ENCODE measurements at regions not wholly inside any gene's neighbourhood (a gene's known extent, or its start where the extent isn't known, plus 50 kb on each side); places are given as distances from the start of the nearest gene placed in this dataset.

DNA sequence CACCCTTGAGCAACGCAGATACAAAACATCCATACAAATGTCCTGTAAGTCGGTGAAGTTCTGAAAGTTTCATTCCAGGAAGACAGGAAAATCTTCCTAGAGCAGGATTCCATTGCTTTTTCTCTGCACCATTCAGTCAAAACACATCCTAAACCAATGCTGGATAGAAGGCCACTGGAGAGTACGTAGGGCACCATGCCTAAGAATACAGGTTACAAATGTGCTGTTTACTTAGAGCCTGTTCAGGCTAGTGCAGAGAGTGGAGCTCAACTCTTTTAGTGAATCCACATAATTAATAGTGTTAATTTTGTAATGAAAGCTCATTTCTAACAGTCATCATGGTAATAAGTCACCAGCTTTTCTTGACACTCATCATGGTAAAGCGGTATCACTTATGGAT lies 187.6 kb downstream of the NHLRC3 start:
- no peak for DNase-seq
- in situ Hi-C loops (cut with MboI; ENCODE audit: low pct_unique_long_range_greater_than_20kb, low sequenced_read_pairs) = no loop called here

DNA sequence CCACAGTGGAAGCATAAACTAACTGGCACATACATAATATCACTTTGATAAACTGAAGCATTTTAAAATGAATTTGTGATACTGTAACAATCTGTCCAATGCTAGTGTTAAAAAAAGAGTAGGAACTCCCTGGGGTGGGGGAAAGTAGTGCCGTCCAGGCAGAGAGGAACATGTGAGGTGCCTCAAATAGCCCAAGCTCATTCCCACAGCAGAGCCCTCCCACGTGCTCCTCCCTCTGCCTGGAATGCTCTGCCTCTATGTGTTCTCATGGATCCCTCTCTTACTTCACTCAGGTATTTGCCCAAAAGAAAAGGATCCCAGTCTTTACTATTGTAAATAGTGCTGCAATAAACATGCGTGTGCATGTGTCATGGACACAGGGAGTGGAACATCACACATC lies 188.1 kb downstream of the NHLRC3 start:
- no peak for DNase-seq
- in situ Hi-C loops (cut with MboI; ENCODE audit: low pct_unique_long_range_greater_than_20kb, low sequenced_read_pairs) = no loop called here

DNA sequence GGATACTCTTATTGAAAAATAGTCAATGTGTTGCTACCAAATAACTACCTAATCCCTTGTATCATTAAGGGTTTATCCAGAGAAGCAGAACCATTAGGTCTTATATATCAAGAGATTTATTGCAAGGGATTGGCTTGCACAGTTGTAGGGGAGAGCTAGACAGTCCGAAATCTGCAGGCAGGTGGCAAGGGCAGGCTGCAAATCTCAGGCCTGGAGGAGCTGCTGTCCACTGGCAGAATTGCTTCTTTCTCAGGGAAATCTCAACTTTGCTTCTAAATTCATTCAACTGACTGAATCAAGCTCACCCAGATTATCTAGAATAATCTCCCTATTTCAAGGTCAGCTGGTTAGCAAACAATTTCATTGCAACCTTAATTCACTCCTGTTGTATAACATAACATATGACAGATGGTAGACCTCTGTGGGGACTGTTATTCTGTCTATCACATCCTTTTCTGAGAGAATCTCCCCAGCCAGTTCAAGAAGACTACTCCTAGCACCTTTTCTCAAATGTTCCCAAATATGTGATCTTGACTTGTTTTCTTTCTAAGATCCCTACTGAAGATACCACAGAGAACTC lies 194.2 kb downstream of the NHLRC3 start:
- DNase-seq = no peak
- in situ Hi-C loops (cut with MboI; ENCODE audit: low pct_unique_long_range_greater_than_20kb, low sequenced_read_pairs) = no loop called here

DNA sequence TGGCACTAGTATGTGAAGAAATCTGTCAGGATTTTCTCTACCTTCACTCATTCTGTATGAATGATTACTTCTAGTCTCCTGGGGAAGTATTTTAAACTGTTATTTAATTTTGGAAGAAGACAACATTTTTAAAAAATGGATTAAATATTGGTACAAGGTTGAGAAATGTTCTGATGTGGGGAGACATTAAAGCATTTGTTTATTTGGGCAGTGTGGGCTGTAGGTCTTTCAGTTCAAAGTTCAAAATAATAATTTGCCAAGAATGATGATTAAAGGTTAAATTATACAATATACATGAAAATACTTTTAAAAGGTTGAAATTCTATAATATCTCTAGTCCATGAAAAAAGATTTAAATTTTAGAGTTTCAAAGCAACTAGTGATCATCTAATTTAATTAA lies 194.7 kb downstream of the NHLRC3 start:
- DNase-seq = no peak
- in situ Hi-C loops (cut with MboI; ENCODE audit: low pct_unique_long_range_greater_than_20kb, low sequenced_read_pairs) = no loop called here

DNA sequence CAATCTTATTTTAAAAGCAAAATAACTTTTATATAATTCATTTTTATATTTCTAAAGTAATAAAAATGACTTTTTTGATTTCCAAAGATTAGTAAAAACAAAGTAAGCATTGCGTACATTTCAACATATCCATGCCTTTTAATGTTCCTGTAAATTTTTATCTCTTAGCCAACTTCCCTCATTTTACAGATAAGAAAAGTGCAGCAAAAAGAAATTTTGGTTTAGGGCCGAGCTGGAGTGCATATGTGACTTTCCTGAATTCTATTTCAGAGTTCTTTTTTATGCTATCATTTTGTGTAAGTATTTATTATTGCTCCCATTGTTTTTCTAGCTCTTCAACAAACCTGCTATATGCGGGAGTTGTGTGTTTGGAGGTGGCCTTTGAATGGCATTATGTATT lies 195.3 kb downstream of the NHLRC3 start:
- DNase-seq = no peak
- in situ Hi-C loops (cut with MboI; ENCODE audit: low pct_unique_long_range_greater_than_20kb, low sequenced_read_pairs) = no loop called here

DNA sequence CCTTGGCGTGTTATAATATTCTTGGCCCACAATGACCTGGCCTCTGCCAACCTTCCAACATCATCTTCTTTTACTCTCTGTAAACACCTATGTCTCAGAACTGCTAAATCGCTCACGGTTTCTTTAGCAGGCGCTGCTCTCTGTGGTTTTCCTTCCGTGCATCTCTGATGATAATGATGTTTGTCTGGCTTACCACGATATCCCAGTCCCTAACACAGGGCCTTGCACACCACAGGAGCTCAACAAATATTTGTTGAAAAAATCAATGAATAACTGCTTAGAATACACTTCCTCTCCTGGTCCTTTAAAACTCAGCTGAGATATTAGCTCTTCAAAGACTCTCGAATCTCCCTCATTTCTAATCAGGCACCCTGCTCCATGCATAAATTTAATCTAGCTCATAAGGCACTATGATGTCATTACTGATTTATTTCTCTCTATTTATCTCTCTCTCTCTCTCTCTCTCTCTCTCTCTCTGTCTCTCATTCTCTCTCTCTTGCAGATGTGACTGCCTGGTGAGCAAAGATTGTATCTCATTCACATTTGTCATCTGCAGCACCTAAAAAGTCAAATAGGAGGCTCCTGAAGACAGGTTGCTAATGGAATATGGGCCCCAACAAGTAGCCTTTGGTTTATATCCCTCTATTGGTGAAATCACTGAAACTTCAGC lies 206.4 kb downstream of the NHLRC3 start:
- in situ Hi-C loops (cut with MboI; ENCODE audit: low pct_unique_long_range_greater_than_20kb, low sequenced_read_pairs) = no loop called here
- DNase-seq = no peak

DNA sequence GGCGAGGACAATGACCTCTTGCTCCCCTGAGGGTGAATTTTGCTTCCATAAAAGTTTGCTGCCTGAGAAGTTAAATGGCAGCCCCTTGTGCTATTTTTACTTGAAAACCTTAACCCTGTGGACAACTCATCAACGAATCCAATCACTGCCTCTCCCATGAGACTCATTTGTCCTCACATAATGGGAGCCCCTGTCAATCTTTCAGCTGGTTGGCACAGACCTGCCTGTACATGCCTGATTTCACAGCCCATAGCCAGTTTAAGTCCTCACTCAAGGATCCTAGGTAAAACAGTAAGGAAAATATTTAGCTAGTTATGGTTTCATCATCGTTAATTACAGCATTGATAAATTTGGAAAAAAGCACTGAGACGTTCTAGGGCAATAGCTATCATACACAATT lies 207.4 kb downstream of the NHLRC3 start:
- in situ Hi-C loops (cut with MboI; ENCODE audit: low pct_unique_long_range_greater_than_20kb, low sequenced_read_pairs) = no loop called here
- DNase-seq = no peak

DNA sequence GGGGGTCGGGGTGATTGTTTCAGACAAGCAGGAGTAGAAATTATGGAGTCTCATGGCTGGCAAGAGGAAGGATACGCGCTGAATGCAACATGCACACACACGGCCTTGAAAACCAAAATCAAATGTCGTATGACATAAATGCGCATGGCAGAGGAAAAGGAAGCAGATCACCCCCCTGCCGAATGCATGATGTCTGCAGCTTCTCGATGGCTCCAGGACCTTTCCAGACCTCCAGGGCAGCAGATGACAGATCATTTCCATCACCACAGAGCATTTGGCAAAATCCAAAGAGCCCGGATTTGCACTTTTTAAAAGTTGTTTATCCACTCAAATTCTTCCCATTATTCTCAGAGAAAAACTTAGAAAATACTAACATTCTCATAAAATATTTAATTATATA lies 211.7 kb downstream of the NHLRC3 start:
- DNase-seq = no peak
- in situ Hi-C loops (cut with MboI; ENCODE audit: low pct_unique_long_range_greater_than_20kb, low sequenced_read_pairs) = no loop called here

DNA sequence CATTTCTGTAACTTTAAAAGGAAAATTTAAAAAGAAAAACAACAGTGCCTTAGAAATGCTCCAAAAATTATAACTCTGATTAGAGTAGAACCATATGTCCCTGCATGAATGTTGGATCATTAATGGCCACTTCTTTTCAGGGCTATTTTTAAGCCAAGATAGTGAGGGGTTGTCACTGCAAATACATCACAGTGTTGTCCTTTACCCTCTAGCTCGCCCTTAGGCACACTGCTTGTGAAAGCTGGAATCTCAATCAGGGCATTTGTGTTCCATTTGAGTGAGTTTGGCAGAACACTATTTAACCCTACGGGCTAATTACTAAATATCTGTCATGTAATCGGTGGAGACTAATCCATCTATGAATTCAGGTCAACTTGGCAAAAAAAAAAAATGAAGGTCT lies 212.2 kb downstream of the NHLRC3 start:
- in situ Hi-C loops (cut with MboI; ENCODE audit: low pct_unique_long_range_greater_than_20kb, low sequenced_read_pairs) = no loop called here
- DNase-seq = no peak

DNA sequence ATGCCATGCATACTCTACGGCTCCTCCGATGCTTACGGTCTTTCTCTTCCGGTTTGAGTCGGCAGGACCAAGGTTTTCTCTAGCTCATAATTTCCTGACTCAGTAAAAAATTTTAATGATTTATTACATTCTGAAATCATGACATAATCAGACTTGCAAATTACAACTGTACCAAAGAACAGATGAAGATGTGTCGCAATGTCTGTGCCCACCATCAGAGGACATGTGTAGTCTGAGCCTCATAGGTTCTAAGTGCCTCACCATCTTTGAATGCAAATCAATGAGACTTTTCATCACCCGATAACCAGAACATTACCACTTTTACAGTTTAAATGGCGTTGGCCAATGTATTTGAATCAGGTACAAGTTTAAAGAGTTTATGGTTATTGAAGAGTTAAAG lies 213.1 kb downstream of the NHLRC3 start:
- in situ Hi-C loops (cut with MboI; ENCODE audit: low pct_unique_long_range_greater_than_20kb, low sequenced_read_pairs) = no loop called here
- DNase-seq = no peak

DNA sequence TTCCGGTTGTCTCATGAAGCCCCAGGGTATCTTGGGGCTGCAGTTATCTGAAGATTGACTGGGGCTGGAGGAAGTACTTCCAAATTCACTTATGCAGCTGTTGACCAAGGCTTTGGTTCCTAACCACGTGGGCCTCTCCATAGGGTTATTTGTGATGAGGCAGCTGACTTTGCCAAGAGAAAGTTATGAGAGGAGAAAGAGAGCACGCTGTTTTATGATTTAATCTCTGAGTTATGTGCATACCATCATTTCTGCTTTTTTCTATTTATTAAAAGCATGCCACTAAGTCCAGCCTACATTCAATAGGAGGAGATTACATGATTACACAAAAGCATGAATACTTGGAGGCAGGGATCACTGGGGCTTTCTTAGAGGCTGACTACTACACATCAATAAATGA lies 215.5 kb downstream of the NHLRC3 start:
- DNase-seq = no peak
- in situ Hi-C loops (cut with MboI; ENCODE audit: low pct_unique_long_range_greater_than_20kb, low sequenced_read_pairs) = no loop called here

DNA sequence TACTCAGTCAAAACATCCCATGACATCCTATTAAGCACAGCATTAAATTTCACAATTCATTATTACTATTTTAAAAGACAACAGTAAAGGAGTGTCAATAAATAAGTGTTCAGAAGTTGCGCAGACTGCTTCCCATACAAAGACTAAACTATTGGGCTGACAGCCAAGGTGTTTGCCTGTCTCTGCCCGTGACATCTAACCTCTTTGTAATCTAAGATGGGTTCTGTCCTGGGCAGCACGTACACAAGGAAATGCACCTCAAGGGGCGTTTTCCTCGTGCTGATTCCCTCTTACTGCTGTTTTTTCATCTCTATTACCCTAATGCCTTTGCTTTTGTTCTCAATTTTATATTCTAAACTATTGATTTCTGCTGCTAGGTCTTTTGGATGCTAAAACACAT lies 216.3 kb downstream of the NHLRC3 start:
- no peak for DNase-seq
- in situ Hi-C loops (cut with MboI; ENCODE audit: low pct_unique_long_range_greater_than_20kb, low sequenced_read_pairs) = no loop called here

DNA sequence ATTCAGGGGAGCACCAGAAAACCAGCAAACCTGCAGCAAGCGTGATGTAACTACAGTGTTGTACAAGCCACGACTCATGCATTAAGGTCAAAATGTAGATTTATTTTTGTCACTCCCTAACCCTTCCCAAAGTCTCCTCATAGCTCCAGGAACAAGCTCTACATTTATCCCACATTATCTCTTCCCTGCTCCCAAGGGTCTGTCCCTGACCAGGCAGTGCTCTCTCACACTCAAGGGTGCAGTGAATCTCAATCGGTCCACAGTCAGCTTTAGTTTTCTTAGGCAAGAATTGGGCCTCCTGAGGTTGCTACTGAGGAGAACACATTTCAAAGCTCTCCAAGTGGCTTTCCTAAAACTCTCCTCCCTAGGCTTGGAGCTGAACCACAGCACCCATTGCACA lies 219.4 kb downstream of the NHLRC3 start:
- in situ Hi-C loops (cut with MboI; ENCODE audit: low pct_unique_long_range_greater_than_20kb, low sequenced_read_pairs) = no loop called here
- DNase-seq = no peak

DNA sequence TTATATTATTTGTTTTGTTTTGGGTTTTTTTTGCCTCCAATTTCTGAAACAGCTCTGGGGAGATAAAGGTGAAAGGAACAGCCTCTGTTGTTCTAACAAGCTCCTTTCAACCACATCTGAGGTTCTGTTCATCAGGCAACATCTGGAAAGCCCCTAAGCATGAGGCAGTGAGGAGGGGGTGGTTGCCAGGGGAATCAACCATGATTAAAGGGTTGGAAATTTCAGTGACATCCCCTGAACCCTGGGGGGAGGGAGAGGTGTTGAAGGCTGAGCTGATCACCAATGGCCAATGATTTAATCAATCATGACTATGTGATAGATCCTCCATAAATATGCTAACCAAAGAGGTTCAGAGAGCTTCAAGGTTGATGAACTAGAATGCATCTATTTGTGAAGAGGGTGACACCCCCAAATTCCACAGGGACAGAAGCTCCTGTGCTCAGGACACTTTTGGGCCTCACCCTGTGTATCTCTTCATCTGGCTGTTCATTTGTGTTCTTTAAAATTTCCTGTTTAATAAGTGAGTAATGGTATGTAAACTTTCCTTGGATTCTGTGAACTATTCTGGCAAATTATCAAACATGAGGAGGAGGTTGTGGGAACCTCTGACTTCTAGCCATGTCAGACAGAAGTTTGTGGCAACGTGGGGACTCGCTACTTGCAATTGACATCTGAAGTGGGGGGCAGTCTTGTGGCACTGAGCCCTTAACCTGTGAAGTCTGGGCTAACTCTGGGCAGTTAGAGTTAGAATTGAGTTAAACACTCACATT lies 221.3 kb downstream of the NHLRC3 start:
- in situ Hi-C loops (cut with MboI; ENCODE audit: low pct_unique_long_range_greater_than_20kb, low sequenced_read_pairs) = no loop called here
- no peak for DNase-seq

DNA sequence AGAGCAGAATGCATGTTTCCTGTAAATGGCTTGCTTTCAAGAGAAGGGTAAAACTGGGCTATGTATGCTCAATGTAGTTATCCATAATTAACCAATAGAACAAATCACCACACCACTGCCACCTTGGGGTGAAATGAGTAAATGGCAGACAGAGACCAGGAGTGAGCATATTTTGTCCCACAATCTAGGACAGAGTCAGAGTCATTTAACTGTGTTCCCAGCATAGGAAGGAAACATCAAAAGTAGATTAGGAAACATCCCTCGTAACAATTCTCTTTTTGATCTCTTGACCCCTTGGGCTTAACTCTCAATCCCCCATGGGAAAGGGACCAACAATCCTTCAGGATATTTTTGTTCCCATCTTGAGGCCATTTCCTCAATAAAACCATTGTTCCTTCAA lies 224.8 kb downstream of the NHLRC3 start:
- DNase-seq = peak; percentile 59
- in situ Hi-C loops (cut with MboI; ENCODE audit: low pct_unique_long_range_greater_than_20kb, low sequenced_read_pairs) = no loop called here

DNA sequence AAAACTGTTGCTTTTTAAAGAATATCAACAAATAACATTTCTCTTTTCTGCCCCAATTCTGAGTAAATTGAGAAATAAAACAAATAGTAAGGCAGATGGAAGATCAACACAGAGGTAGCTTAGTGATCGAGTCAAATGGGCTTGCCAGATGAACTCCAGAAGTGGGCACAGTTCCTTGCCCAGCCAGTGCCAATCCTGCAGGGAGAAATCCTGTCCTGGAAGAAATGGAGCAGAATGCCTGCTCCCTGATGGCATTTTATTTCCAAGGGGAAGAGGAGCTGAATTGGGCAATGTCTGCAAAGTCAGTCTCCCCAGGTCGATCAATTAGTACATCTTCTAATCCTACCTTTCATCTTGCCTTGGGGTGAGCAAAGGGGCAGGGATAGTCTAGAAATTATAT lies 225.3 kb downstream of the NHLRC3 start:
- in situ Hi-C loops (cut with MboI; ENCODE audit: low pct_unique_long_range_greater_than_20kb, low sequenced_read_pairs) = no loop called here
- no peak for DNase-seq

DNA sequence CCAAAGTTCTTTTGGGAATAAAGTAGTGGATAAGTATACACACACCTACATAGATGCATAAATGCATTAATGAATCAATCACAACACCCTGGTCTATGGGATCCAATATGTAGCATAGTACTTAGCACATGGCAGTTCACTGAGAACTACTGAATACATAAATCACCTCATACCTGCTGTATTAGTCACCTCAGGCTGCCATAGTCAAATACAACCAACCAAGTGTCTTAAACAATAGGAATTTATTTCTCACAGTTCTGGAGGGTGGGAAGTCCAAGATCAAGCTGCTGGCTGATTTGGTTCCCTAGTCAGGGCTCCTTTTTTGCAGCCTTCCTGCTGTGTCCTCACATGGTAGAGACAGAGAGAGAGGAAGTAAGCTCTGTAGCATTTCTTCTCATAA lies 228.2 kb downstream of the NHLRC3 start:
- DNase-seq = no peak
- in situ Hi-C loops (cut with MboI; ENCODE audit: low pct_unique_long_range_greater_than_20kb, low sequenced_read_pairs) = no loop called here

DNA sequence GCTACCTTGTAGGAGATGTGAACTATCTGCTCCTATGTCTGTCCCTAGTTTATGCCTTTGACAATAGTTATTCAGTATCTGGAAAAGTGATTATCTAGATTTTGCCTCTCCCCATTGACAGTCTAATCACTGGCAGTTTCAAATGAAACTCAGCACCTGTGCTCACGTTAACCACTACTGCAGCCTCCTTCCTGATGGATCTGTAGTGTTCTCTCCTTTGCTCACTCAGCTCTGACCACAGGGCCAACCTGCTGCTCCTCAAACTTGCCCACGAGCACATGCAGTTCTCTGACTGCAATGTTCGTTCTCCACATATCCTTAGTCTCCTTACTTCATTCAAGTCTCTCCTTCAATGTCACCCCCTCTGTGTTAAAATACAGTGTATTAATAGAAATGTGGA lies 230.1 kb downstream of the NHLRC3 start:
- in situ Hi-C loops (cut with MboI; ENCODE audit: low pct_unique_long_range_greater_than_20kb, low sequenced_read_pairs) = no loop called here
- no peak for DNase-seq

DNA sequence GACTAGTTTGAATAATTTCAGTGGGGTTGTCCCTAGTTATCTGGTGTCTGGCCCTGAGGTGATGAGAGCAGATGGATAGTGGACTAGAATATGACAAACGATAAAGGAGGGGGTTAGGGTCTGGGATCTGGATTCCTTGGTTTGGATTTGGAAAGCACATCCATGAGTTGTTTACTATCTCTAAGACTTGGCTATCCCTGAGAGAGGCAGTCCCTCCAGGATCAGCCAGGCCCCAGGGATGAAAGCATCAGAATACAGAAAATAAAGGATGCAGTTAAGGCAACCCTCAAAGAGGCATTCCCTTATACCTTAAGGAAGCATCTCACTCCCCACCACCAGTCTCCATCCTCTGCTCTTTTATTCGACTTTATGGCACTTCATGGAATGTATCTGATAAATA lies 230.7 kb downstream of the NHLRC3 start:
- no peak for DNase-seq
- in situ Hi-C loops (cut with MboI; ENCODE audit: low pct_unique_long_range_greater_than_20kb, low sequenced_read_pairs) = no loop called here

DNA sequence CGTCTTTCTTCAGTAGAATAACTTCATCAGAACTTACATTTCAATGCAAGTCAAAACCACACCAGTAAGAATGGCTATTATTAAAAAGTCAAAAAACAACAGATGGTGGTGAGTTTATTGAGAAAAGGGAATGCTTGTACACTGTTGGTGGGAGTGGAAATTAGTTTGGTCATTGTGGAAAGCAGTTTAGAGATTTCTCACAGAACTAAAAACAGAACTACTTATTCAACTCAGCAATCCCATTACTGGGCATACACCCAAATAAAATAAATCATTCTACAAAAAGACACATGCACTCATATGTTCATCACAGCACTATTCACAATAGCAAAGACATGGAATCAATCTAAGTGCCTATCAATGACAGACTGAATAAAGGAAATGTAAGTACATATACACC lies 231.2 kb downstream of the NHLRC3 start:
- in situ Hi-C loops (cut with MboI; ENCODE audit: low pct_unique_long_range_greater_than_20kb, low sequenced_read_pairs) = no loop called here

DNA sequence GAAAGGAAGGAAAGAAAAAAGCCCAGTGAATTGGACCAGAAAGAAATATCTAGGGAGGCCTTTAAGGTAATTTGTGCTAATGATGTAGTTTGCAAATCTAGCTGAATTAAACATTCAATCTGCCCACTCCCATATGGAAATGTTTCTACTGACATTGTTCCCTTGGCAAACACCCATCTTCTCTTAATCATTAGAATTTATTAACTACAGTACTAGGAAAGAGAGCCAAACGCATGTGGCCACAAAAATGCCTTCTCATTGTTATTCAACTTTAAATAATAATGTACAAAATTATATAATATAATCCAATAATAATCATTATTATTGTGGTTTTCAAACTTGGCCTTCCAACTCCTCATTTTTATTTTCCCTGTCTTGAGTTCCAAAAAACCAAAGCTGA lies 234.7 kb downstream of the NHLRC3 start:
- in situ Hi-C loops (cut with MboI; ENCODE audit: low pct_unique_long_range_greater_than_20kb, low sequenced_read_pairs) = no loop called here
- DNase-seq = no peak

More for the DNA sequence above, 231.2 kb downstream of the NHLRC3 start:
- DNase-seq = no peak
